ENCODE measurements at regions not wholly inside any gene's neighbourhood (a gene's known extent, or its start where the extent isn't known, plus 50 kb on each side); places are given as distances from the start of the nearest gene placed in this dataset.
"Not testable (repeated sequence)": the region's sequence is repeated elsewhere in the genome, so short reads cannot be mapped to it uniquely, and the experiment has no call there.

DNA sequence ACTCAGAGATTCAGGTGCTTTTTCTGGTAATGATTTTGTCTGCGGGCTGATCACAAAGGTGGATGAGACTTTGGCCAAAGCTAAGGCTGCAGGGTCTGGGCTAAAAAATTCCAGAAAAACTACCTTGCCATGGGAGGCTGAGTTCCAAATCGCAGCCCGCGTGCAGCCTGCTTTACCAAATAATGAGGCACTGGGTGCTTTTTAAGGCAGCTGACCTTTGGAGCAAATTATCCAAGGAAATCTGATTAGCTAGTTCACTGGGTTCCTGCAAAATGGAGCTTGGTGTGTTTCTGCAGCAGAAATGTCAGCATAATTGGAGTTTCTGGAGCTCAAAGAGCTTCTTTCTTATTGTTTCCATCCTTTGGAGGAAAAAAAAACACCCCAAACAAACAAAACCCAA, 156.6 kb downstream of the NPIPA7 start:
- H4K20me1 ChIP-seq (ENCODE audit: low read depth, low read length); H3F3A ChIP-seq (ENCODE audit: insufficient read depth); H3K4me2 ChIP-seq (ENCODE audit: low read depth, low read length, poor library complexity, severe bottlenecking); H3K9ac ChIP-seq (ENCODE audit: low read length); H3K36me3 ChIP-seq (ENCODE audit: low read length); H3K4me3 ChIP-seq (ENCODE audit: insufficient read depth, low read length, poor library complexity, severe bottlenecking); H3K9me3 ChIP-seq (ENCODE audit: insufficient read depth, low read length); H3K27ac ChIP-seq (ENCODE audit: low read depth, low read length); H3K27me3 ChIP-seq (ENCODE audit: low read length); H3K79me2 ChIP-seq (ENCODE audit: insufficient read depth, low read length); H3K9me2 ChIP-seq (replicated peaks; ENCODE audit: insufficient read depth, low read length); H2AFZ ChIP-seq (ENCODE audit: low read depth, low read length, severe bottlenecking): not testable (repeated sequence)

DNA sequence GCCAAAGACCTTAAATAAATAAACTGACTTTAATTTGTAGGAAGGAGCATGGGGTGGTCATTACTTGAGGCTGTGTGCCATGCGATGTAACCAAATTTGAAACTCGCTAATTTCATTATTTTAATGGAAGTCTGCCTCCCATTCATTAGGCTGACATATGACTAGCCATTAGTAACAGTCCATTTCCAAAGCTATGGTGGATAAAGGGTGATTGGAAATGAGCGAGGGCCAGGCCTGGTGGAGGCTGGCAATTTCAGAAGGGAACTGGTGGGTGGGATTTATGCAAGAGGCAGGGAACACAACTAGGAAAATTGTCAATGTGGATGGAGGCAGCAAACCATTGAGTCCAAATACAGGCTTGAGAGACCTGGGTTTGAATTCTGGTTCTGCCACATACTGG, 157.2 kb downstream of the NPIPA7 start:
- H2AFZ ChIP-seq (ENCODE audit: low read depth, low read length, severe bottlenecking); H3K36me3 ChIP-seq (ENCODE audit: low read length); H3K9me2 ChIP-seq (replicated peaks; ENCODE audit: insufficient read depth, low read length); H3F3A ChIP-seq (ENCODE audit: insufficient read depth); H3K9me3 ChIP-seq (ENCODE audit: insufficient read depth, low read length); H3K27ac ChIP-seq (ENCODE audit: low read depth, low read length); H3K4me2 ChIP-seq (ENCODE audit: low read depth, low read length, poor library complexity, severe bottlenecking); H3K27me3 ChIP-seq (ENCODE audit: low read length); H4K20me1 ChIP-seq (ENCODE audit: low read depth, low read length); H3K79me2 ChIP-seq (ENCODE audit: insufficient read depth, low read length); H3K9ac ChIP-seq (ENCODE audit: low read length); H3K4me3 ChIP-seq (ENCODE audit: insufficient read depth, low read length, poor library complexity, severe bottlenecking): not testable (repeated sequence)

DNA sequence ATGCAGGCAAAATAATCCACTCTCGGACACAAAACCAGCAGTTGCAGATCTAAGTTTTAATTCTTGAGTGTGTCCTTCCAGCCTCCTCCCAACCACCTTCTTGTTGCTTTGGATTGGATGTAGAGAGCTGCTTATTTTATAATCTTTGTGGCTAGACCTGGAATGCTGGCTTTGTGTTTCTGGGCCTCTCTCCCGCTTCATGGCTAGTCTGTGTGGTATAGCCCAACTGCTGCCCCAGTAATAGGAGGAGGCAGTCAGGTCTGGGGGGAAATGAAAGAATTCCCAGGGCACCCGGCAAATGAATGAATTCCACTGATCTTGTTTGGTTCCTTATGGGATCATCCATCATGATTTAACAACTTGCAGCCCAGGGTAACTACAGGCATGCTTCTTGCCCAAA, 170.8 kb downstream of the NPIPA7 start:
- H3K4me3 ChIP-seq (ENCODE audit: insufficient read depth, low read length, poor library complexity, severe bottlenecking); H3K27ac ChIP-seq (ENCODE audit: low read depth, low read length); H3K9ac ChIP-seq (ENCODE audit: low read length); H3K4me2 ChIP-seq (ENCODE audit: low read depth, low read length, poor library complexity, severe bottlenecking); H3K36me3 ChIP-seq (ENCODE audit: low read length); H3F3A ChIP-seq (ENCODE audit: insufficient read depth); H4K20me1 ChIP-seq (ENCODE audit: low read depth, low read length); H3K79me2 ChIP-seq (ENCODE audit: insufficient read depth, low read length); H3K9me3 ChIP-seq (ENCODE audit: insufficient read depth, low read length); H2AFZ ChIP-seq (ENCODE audit: low read depth, low read length, severe bottlenecking); H3K27me3 ChIP-seq (ENCODE audit: low read length); H3K9me2 ChIP-seq (replicated peaks; ENCODE audit: insufficient read depth, low read length): not testable (repeated sequence)

DNA sequence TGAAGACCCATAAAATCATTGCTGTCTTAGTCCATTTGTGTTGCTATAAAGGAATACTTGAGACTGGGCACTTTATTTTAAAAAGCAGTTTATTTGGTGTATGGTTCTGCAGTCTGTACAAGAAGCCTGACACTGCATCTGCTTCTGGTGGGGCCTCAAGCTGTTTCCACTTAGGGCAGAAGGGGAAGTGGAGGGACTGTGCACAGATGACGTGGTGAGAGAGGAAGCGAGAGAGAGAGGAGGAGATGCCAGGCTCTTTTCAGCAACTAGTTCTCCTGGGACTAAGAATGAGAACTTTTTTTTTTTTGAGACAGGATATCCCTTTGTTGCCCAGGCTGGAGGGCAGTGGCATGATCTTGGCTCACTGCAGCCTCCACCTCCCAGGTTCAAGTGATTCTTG, 171.9 kb downstream of the NPIPA7 start:
- not testable (repeated sequence) for H3K9me2 ChIP-seq (replicated peaks; ENCODE audit: insufficient read depth, low read length); H4K20me1 ChIP-seq (ENCODE audit: low read depth, low read length); H3K4me2 ChIP-seq (ENCODE audit: low read depth, low read length, poor library complexity, severe bottlenecking); H3K27me3 ChIP-seq (ENCODE audit: low read length); H3K4me3 ChIP-seq (ENCODE audit: insufficient read depth, low read length, poor library complexity, severe bottlenecking); H3F3A ChIP-seq (ENCODE audit: insufficient read depth); H2AFZ ChIP-seq (ENCODE audit: low read depth, low read length, severe bottlenecking); H3K9me3 ChIP-seq (ENCODE audit: insufficient read depth, low read length); H3K9ac ChIP-seq (ENCODE audit: low read length); H3K36me3 ChIP-seq (ENCODE audit: low read length); H3K79me2 ChIP-seq (ENCODE audit: insufficient read depth, low read length); H3K27ac ChIP-seq (ENCODE audit: low read depth, low read length)

DNA sequence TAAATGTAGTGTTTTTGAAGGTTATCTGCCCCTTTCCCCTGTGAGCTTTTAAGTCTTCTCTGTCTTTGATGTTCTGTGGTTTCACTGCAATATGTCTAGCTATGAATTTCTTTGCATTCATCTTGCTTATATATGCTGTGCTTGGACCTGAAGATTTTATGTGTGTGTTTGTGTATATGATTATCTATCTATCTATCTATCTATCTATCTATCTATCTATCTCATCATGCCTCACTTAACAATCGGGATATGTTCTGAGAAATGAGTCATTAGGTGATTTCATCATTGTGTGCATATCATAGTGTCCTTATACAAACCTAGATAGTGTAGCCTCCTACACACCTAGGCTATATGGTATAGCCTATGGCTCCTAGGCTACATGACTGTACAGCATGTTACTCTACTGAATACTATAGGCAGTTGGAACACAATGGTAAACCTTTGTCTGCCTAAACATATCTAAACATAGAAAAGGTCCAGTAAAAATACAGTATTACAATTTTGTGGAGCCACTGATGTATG, 173.9 kb downstream of the NPIPA7 start:
- not testable (repeated sequence) for H3K4me2 ChIP-seq (ENCODE audit: low read depth, low read length, poor library complexity, severe bottlenecking); H3K9me3 ChIP-seq (ENCODE audit: insufficient read depth, low read length); H3F3A ChIP-seq (ENCODE audit: insufficient read depth); H3K36me3 ChIP-seq (ENCODE audit: low read length); H4K20me1 ChIP-seq (ENCODE audit: low read depth, low read length); H3K9ac ChIP-seq (ENCODE audit: low read length); H3K4me3 ChIP-seq (ENCODE audit: insufficient read depth, low read length, poor library complexity, severe bottlenecking); H3K9me2 ChIP-seq (replicated peaks; ENCODE audit: insufficient read depth, low read length); H2AFZ ChIP-seq (ENCODE audit: low read depth, low read length, severe bottlenecking); H3K27ac ChIP-seq (ENCODE audit: low read depth, low read length); H3K79me2 ChIP-seq (ENCODE audit: insufficient read depth, low read length); H3K27me3 ChIP-seq (ENCODE audit: low read length)

DNA sequence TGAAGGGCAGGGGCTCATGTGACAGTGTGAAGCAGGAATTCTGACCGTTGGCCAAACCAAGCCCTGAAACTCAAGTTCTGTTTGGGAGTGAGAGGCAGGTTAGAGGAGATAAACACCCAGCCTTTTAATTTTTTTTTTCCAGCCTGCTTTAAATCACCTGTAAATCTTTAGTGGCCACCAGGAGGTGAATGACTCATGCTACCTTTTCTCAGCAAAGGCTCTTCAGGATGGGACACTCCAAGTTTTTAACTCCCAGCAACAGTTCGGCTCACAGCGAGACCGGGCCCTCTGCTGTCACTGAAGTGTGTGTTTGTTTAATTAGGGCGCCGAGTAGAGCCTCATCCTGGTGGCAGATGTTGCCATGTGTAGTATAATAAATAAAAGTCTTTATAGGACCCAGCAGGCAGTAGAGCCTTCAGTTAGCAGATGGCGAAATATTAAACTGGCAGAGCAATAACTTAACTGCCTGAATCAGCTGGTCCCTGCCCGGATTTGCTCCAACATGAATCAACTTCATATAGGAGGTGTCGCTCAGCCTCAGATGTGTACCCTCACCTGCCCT, 180.3 kb downstream of the NPIPA7 start:
- not testable (repeated sequence) for H4K20me1 ChIP-seq (ENCODE audit: low read depth, low read length); H3K9ac ChIP-seq (ENCODE audit: low read length); H3K27ac ChIP-seq (ENCODE audit: low read depth, low read length)

DNA sequence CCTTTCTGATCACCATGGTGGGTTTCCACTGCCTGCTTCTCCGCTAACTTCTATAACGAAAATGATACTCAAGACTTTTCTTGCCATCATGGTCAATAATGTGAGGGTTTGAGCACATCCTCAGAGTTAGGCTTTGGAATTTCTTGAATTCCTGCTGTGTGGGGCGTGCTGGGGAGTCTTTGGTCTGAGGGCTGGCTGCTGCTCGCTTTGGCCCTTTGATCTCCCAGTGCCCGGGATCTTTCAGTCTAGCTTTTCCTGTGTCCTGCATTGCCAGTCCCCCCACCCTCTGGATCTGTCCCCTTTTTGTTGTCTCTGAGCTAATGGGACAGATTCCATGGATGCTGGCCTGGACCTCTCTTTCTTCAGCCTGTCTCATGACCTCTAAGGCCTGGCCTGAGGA, 182.6 kb downstream of the NPIPA7 start:
- H4K20me1 ChIP-seq (ENCODE audit: low read depth, low read length); H3K79me2 ChIP-seq (ENCODE audit: insufficient read depth, low read length); H3K4me3 ChIP-seq (ENCODE audit: insufficient read depth, low read length, poor library complexity, severe bottlenecking); H3K4me2 ChIP-seq (ENCODE audit: low read depth, low read length, poor library complexity, severe bottlenecking); H3F3A ChIP-seq (ENCODE audit: insufficient read depth); H3K9me2 ChIP-seq (replicated peaks; ENCODE audit: insufficient read depth, low read length); H2AFZ ChIP-seq (ENCODE audit: low read depth, low read length, severe bottlenecking); H3K9me3 ChIP-seq (ENCODE audit: insufficient read depth, low read length); H3K9ac ChIP-seq (ENCODE audit: low read length); H3K27ac ChIP-seq (ENCODE audit: low read depth, low read length); H3K27me3 ChIP-seq (ENCODE audit: low read length); H3K36me3 ChIP-seq (ENCODE audit: low read length): not testable (repeated sequence)

More for the DNA sequence above, 180.3 kb downstream of the NPIPA7 start:
- H3K36me3 ChIP-seq (ENCODE audit: low read length); H3K4me2 ChIP-seq (ENCODE audit: low read depth, low read length, poor library complexity, severe bottlenecking); H3K9me3 ChIP-seq (ENCODE audit: insufficient read depth, low read length); H3K9me2 ChIP-seq (replicated peaks; ENCODE audit: insufficient read depth, low read length); H2AFZ ChIP-seq (ENCODE audit: low read depth, low read length, severe bottlenecking); H3F3A ChIP-seq (ENCODE audit: insufficient read depth); H3K4me3 ChIP-seq (ENCODE audit: insufficient read depth, low read length, poor library complexity, severe bottlenecking); H3K27me3 ChIP-seq (ENCODE audit: low read length); H3K79me2 ChIP-seq (ENCODE audit: insufficient read depth, low read length): not testable (repeated sequence)

DNA sequence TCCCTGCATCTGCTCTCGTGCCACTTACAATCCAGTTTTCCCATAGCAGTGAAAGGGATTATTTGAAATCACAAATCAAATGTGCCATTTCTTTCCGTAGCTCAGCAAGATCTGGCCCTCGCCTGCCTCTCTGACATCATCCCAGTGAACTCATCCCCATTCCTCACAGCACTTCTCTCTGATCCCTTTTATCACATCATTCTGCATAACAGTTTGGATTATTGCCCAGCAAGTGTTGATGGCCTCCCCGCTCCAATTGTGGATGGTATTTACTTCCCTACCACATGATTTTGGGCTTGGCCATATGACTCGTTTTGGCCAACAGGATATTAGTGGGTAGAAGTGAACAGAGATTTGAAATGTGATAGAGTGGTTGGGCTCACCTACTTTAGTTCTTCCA, 185.0 kb downstream of the NPIPA7 start:
- H3K9me2 ChIP-seq (replicated peaks; ENCODE audit: insufficient read depth, low read length); H3K79me2 ChIP-seq (ENCODE audit: insufficient read depth, low read length); H4K20me1 ChIP-seq (ENCODE audit: low read depth, low read length); H3F3A ChIP-seq (ENCODE audit: insufficient read depth); H3K9ac ChIP-seq (ENCODE audit: low read length); H3K27ac ChIP-seq (ENCODE audit: low read depth, low read length); H3K9me3 ChIP-seq (ENCODE audit: insufficient read depth, low read length); H3K4me2 ChIP-seq (ENCODE audit: low read depth, low read length, poor library complexity, severe bottlenecking); H3K4me3 ChIP-seq (ENCODE audit: insufficient read depth, low read length, poor library complexity, severe bottlenecking); H2AFZ ChIP-seq (ENCODE audit: low read depth, low read length, severe bottlenecking); H3K27me3 ChIP-seq (ENCODE audit: low read length); H3K36me3 ChIP-seq (ENCODE audit: low read length): not testable (repeated sequence)

Data from SU-DHL-6 (cell line).